MM.1S (cell line): ENCODE measurements at regions not wholly inside any gene's neighbourhood (a gene's known extent, or its start where the extent isn't known, plus 50 kb on each side); places are given as distances from the start of the nearest gene placed in this dataset.

Experiments used
- EZH2 ChIP-seq: fragments of 300-600 bp; sonication (generic); optimal IDR thresholded peaks from 2 replicates; pipeline ENCODE3; 2017; ENCODE audit warnings: low read depth, mild to moderate bottlenecking, antibody characterized with exemption, low read length, mixed read lengths
- EZH2phosphoT487 ChIP-seq: fragments of 300-600 bp; sonication (generic); IDR thresholded peaks from 2 replicates; pipeline ENCODE4 v1.6.1; 2018; ENCODE audit warnings: antibody characterized with exemption, low read length
- TF ChIP-seq, protein P1 (sequence below): fragments of 300-600 bp; sonication (generic); IDR thresholded peaks from 2 replicates; pipeline ENCODE4 v1.5.1; 2016; ENCODE audit warnings: antibody characterized with exemption, low read length, mixed read lengths

GRCh38 chr17:34843682-34844081, 117.6 kb downstream of the CCT6B start:
- TF ChIP-seq, protein P1, sequence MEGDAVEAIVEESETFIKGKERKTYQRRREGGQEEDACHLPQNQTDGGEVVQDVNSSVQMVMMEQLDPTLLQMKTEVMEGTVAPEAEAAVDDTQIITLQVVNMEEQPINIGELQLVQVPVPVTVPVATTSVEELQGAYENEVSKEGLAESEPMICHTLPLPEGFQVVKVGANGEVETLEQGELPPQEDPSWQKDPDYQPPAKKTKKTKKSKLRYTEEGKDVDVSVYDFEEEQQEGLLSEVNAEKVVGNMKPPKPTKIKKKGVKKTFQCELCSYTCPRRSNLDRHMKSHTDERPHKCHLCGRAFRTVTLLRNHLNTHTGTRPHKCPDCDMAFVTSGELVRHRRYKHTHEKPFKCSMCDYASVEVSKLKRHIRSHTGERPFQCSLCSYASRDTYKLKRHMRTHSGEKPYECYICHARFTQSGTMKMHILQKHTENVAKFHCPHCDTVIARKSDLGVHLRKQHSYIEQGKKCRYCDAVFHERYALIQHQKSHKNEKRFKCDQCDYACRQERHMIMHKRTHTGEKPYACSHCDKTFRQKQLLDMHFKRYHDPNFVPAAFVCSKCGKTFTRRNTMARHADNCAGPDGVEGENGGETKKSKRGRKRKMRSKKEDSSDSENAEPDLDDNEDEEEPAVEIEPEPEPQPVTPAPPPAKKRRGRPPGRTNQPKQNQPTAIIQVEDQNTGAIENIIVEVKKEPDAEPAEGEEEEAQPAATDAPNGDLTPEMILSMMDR: no peak
- TF ChIP-seq EZH2 (no peak), EZH2phosphoT487 (no peak)
